Occipital lobe (tissue), 1 donor: ENCODE measurements at regions not wholly inside any gene's neighbourhood (a gene's known extent, or its start where the extent isn't known, plus 50 kb on each side); places are given as distances from the start of the nearest gene placed in this dataset.

Source experiments
- DNase-seq: peaks from one replicate; lab custom pipeline; 2025; lab: John Stamatoyannopoulos, UW

- no peak for DNase-seq
Measured at GRCh38 chr10:120702032-120702431, 149.1 kb upstream of the WDR11 start.

- DNase-seq: no peak
Measured at GRCh38 chr10:120705309-120705708, 145.9 kb upstream of the WDR11 start.

- DNase-seq: no peak
Measured at GRCh38 chr10:120710076-120710475, 141.1 kb upstream of the WDR11 start.

GRCh38 chr10:120711860-120712259 is 139.3 kb upstream of the WDR11 start:
- DNase-seq: no peak

- no peak for DNase-seq
Measured at GRCh38 chr10:120713573-120714205, 137.5 kb upstream of the WDR11 start.

- no peak for DNase-seq
Measured at GRCh38 chr10:120715171-120715570, 136.0 kb upstream of the WDR11 start.

GRCh38 chr10:120719333-120719732 is 131.8 kb upstream of the WDR11 start:
- no peak for DNase-seq

GRCh38 chr10:120727001-120727400 is 124.2 kb upstream of the WDR11 start:
- no peak for DNase-seq

GRCh38 chr10:120729547-120729946 is 121.6 kb upstream of the WDR11 start:
- no peak for DNase-seq

- DNase-seq: no peak
Measured at GRCh38 chr10:120732067-120732466, 119.1 kb upstream of the WDR11 start.

- no peak for DNase-seq
Measured at GRCh38 chr10:120732643-120733313, 118.4 kb upstream of the WDR11 start.

GRCh38 chr10:120734483-120735078 is 116.6 kb upstream of the WDR11 start:
- no peak for DNase-seq

GRCh38 chr10:120735315-120735714 is 115.8 kb upstream of the WDR11 start:
- no peak for DNase-seq

- DNase-seq: no peak
Measured at GRCh38 chr10:120735773-120736371, 115.3 kb upstream of the WDR11 start.

- no peak for DNase-seq
Measured at GRCh38 chr10:120736377-120736776, 114.8 kb upstream of the WDR11 start.

- no peak for DNase-seq
Measured at GRCh38 chr10:120738658-120739057, 112.5 kb upstream of the WDR11 start.

- no peak for DNase-seq
Measured at GRCh38 chr10:120741396-120741795, 109.8 kb upstream of the WDR11 start.

GRCh38 chr10:120742373-120742772 is 108.8 kb upstream of the WDR11 start:
- DNase-seq: no peak

- no peak for DNase-seq
Measured at GRCh38 chr10:120744040-120744439, 107.1 kb upstream of the WDR11 start.

GRCh38 chr10:120746001-120746777 is 105.0 kb upstream of the WDR11 start:
- no peak for DNase-seq

- no peak for DNase-seq
Measured at GRCh38 chr10:120748519-120748918, 102.6 kb upstream of the WDR11 start.

- DNase-seq: no peak
Measured at GRCh38 chr10:120749072-120749471, 102.1 kb upstream of the WDR11 start.
